GM12878 (cell line): ENCODE measurements at regions not wholly inside any gene's neighbourhood (a gene's known extent, or its start where the extent isn't known, plus 50 kb on each side); places are given as distances from the start of the nearest gene placed in this dataset.

ENCODE experiments used
- E2F4 ChIP-seq: IDR thresholded peaks from 2 replicates; pipeline ENCODE4 v1.6.1; 2012; ENCODE audit warnings: low read depth, low read length, improper control_type of control experiment
- E4F1 ChIP-seq: fragments of 450-650 bp; IDR thresholded peaks from 2 replicates; pipeline ENCODE4 v1.6.1; 2018; ENCODE audit warnings: borderline replicate concordance, mild to moderate bottlenecking; ENCODE audit not compliant: partially characterized antibody
- EZH2 ChIP-seq: IDR thresholded peaks from 2 replicates; pipeline ENCODE4 v1.6.1; 2012; ENCODE audit warnings: low read depth, mild to moderate bottlenecking, control low read depth, inconsistent platforms, low read length, borderline replicate concordance; ENCODE audit not compliant: control insufficient read depth
- SPI1 ChIP-seq: IDR thresholded peaks from 2 replicates; pipeline ENCODE4 v1.6.1; 2011; ENCODE audit warnings: low read depth, mild to moderate bottlenecking, low read length, moderate library complexity, borderline replicate concordance; ENCODE audit not compliant: insufficient read depth
- TF ChIP-seq, protein P1 (sequence below): fragments of 450-650 bp; formaldehyde crosslinking; IDR thresholded peaks from 2 replicates; pipeline ENCODE4 v1.5.0; 2022; ENCODE audit warnings: mild to moderate bottlenecking, missing genetic modification characterization

GRCh38 chr4:128657638-128658037 is 151.9 kb upstream of the JADE1 start (continued):
- TF ChIP-seq, protein P1, sequence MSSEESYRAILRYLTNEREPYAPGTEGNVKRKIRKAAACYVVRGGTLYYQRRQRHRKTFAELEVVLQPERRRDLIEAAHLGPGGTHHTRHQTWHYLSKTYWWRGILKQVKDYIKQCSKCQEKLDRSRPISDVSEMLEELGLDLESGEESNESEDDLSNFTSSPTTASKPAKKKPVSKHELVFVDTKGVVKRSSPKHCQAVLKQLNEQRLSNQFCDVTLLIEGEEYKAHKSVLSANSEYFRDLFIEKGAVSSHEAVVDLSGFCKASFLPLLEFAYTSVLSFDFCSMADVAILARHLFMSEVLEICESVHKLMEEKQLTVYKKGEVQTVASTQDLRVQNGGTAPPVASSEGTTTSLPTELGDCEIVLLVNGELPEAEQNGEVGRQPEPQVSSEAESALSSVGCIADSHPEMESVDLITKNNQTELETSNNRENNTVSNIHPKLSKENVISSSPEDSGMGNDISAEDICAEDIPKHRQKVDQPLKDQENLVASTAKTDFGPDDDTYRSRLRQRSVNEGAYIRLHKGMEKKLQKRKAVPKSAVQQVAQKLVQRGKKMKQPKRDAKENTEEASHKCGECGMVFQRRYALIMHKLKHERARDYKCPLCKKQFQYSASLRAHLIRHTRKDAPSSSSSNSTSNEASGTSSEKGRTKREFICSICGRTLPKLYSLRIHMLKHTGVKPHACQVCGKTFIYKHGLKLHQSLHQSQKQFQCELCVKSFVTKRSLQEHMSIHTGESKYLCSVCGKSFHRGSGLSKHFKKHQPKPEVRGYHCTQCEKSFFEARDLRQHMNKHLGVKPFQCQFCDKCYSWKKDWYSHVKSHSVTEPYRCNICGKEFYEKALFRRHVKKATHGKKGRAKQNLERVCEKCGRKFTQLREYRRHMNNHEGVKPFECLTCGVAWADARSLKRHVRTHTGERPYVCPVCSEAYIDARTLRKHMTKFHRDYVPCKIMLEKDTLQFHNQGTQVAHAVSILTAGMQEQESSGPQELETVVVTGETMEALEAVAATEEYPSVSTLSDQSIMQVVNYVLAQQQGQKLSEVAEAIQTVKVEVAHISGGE (CRISPR knock-in tag) = no peak
- TF ChIP-seq E4F1 = no peak
- TF ChIP-seq SPI1 = no peak
- TF ChIP-seq E2F4 = no peak
- no peak for TF ChIP-seq EZH2
